Retina (tissue), 1 donor: ENCODE measurements at regions not wholly inside any gene's neighbourhood (a gene's known extent, or its start where the extent isn't known, plus 50 kb on each side); places are given as distances from the start of the nearest gene placed in this dataset.
"Not testable (repeated sequence)": the region's sequence is repeated elsewhere in the genome, so short reads cannot be mapped to it uniquely, and the experiment has no call there.

ENCODE experiments used
- DNase-seq: peaks from one replicate; pipeline ENCODE4 v3.0.0-alpha.2; 2016

DNA sequence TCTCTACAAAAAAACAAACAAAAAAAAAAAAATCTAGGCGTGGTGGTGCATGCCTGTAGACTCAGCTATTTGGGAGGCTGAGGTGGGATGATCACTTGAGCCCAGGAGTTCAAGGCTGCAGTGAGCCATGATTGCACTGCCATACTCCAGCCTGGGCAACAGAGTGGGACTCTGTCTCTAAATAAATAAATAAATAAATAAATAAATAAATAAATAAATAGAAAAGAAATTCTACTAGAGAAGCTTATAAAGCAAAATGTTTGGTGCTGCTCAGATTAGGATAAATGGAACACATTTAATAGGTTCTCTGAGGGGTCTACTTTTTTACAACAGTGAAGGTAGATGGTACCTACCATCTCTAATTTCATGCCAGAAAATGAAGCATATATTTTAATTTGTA is 507.5 kb downstream of the STK39 start:
- not testable (repeated sequence) for DNase-seq

GRCh38 chr2:167733747-167734146 is 513.6 kb downstream of the STK39 start:
- DNase-seq: no peak

DNA sequence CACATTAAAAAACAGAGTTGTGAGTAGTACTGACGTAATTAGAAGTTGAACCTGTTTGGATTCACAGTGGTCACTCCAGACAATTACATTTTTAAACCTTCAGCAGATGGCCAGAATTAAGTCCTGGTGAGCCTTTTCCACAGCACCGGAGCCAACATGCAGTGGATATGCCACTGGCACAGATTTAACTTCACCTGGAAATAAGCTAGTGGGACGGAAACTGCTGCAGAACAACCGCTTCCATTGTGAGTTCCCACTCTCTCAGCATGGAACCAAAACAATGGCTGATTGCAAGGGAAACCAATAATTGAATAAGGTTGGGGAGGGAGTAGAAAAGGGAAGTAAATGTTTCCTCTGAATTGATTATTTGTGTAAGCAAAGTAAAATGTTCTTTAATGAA is 515.1 kb downstream of the STK39 start:
- no peak for DNase-seq

- no peak for DNase-seq
Observed at GRCh38 chr2:167729911-167730310, 517.5 kb downstream of the STK39 start.

- no peak for DNase-seq
Observed at GRCh38 chr2:167726788-167727187, 520.6 kb downstream of the STK39 start.

DNA sequence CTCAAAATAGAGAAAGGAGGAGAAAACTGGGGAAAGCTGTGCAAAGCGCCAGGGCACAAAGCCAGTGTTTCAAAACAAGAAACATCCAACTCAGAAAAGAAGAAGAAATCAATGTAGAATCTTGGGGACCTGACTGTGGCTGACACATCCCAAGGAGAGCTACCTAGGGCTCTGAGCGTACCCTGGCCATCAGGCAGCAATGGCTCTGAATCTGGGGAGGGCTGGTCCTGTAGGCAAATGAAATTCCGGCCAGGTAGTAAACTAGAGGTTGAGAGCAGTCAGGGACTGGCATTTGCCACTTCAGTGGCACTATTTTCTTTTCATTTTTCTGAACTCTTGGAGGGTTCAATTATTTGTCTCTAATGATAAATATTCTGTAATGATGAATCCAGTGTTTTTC is 525.8 kb downstream of the STK39 start:
- DNase-seq: no peak

- no peak for DNase-seq
Observed at GRCh38 chr2:167719410-167719809, 528.0 kb downstream of the STK39 start.

- DNase-seq: no peak
Observed at GRCh38 chr2:167718560-167718959, 528.8 kb downstream of the STK39 start.

- no peak for DNase-seq
Observed at GRCh38 chr2:167715932-167716331, 531.5 kb downstream of the STK39 start.

DNA sequence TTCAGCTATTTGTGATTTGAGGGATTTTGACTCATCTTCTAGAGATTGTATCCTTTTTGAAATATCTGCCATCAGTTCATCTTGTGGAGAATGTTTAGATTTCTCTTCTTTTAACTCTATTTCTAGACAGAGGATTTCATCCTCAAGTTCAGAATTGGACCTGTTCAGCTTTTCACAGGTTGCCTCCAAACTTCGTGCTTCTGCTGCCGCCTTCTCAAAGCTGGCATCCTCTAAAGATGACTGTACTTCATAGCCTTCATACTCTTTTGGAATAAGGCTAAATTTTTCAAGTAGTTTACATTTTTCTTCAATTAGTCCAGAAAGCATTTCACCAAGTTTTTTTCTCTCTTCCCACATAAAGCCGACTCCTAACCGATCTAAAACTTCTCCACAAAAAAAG is 531.9 kb downstream of the STK39 start:
- not testable (repeated sequence) for DNase-seq

DNA sequence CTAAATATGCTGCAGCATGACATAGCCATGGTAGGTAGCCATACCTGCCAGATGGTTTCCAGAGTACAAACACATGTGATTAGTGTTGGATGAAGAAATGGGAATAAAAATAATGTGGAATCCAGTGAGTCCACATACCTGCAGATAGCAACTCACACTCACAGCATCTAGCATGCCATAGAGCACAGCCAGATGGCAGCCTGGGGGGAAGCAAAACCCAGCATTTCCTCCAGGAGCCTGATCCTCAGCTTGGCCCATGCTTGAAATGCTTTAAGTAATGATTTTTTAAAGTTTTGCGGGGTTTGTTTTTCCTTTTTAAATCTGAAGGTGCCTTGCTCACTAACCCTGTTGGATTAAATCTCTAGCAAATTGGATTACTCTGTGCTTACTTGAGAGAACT is 535.1 kb downstream of the STK39 start:
- no peak for DNase-seq

DNA sequence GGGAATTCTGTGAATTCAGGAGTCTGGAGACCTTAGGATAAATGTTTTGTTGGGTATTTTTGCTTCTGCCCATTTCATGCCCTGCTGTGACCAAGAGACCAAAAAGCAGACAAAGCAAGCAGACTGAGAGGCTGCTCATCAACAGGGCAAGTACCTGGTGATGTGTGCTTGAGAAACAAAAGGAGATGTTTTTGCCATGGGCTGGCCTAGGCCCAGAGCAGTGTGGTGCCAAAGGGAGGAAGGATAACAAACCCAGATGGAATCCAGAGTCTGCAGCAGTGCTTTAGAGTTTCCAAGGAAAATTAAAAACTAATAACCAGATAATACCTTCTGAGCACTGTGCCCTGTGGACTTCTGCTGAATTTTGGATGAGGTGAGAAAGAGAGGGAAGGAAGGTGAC is 538.4 kb downstream of the STK39 start:
- no peak for DNase-seq

DNA sequence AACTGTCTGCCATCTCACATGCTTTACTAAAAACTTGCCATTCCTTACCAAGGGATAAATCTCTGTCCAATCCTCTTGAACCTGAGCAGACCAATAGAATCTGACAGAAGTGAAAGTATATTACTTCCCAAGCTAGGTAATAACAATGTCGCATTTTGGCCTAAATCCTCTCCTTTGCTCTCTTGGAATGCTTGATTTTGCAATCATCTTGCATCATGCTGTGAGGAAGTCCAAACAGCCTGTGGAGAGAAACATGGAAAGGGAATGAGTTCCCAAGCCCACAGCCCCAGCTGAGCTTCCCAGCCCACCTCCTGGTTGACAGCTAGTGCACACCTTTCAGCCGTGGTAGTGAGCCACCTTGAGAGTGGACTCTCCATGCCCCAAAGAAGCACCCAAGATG is 540.6 kb downstream of the STK39 start:
- DNase-seq: no peak

DNA sequence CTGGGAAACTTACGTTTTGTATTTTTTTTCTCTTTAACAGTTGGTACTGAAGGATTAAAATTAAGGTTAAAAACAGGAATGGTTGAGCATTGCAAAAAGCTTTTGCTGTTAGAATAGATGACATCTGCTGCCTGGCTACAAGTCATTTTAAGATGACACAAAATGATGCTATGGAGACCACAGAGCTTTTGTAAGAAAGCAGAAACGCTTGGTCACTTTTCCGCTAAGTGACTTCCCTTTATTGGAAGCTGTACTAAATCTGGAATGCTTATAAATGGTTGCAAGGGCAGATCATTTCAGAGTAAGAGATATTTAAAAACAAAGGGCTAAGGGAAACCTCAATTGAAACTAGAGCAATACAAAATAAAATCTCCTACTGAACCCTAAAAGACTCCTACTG is 544.0 kb downstream of the STK39 start:
- DNase-seq: no peak

DNA sequence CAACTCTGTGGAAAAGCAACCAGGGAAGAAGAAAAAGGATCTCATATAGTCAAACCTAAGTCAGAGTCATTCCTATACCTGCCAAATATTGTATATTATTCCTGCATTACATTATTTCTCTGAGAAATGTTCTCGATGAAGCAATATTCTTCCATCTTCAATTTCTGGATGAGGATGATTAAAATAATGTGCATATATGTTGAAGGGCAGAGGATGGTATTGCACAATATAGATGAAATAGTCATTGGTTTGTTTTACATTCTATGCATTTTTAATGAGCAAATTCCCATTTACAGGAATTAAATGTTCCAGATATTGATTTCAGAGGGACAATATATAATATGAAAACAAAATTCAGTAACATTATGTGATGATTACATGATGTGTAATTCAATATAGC is 545.2 kb downstream of the STK39 start:
- no peak for DNase-seq

DNA sequence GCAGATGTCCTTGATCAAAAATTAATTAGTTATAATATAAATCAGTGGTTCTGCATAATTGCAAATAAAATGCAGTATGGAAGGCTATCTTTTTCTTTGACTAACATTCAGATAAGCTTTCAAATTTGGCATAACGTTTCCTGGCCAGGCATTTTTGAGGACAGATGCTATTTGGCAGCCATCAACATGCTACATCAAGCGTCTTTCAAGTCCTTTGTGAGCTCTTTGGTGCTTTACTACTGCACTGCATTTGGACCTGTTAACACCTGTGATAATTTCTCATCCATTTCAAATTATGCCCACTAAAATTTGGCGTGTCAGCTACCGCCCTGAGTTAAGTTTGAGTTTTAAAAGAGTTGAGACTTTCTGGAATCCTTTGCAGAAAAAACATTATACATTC is 545.7 kb downstream of the STK39 start:
- no peak for DNase-seq

GRCh38 chr2:167697948-167698347 is 549.4 kb downstream of the STK39 start:
- no peak for DNase-seq

DNA sequence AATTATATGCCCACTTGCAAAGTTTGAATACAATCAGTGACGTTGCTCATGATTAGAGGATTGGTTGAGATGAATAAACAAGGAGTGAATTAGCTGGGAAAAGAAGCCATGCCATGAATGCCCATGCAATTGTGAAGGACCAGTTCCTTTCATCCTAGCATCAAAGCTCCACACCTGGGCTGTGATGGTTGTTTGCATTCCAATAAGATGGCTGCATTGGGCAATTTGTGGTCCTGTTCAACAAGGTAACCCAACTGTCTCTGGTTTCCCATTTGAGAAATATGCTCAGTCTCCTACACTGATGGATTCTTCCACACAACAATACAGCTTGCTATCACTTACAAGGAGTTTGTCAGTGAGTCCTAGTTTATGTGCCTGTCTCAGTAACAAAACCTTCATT is 550.2 kb downstream of the STK39 start:
- DNase-seq: no peak

GRCh38 chr2:167692936-167693335 is 554.5 kb downstream of the STK39 start:
- DNase-seq: no peak

- no peak for DNase-seq
Observed at GRCh38 chr2:167692191-167692590, 555.2 kb downstream of the STK39 start.

DNA sequence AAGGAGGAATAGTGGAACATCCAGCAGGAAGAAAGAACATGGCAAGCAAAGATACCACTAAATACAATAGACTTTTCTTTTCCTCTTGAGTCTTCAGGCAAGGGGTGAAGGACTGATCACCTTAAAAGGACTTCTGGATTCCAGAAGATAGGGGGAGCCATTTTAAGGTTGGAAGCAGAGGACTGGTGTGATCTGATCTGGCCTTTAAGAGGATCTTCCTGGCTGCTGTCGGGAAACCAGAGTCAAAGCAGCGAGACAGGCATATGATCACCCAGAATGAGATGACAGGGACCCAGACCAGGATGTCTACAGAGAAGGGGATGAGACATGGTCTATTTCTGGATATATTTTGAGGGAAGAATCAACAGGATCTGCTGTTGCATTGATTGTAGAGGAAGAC is 558.0 kb downstream of the STK39 start:
- no peak for DNase-seq

DNA sequence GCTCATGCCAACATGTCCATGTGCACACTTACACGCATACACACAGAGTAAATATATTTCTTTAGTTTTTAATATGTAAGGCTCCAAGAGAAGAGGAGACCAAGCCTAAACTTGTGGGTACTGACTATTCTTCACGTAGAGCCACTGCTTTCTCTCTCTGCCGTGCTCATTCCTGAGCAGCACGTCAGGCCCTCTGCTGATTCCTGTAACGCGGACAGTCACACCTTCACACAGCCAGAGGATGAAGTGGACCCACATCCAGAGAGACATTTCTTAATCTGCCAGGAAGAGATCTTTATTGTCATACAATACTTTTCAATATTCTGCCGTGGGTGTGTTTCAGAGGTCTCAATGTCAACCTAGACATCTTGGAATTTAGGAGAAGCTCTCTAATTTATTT is 560.7 kb downstream of the STK39 start:
- peak; percentile 23 for DNase-seq

GRCh38 chr2:167681234-167682015 is 566.0 kb downstream of the STK39 start:
- DNase-seq: peak; percentile 13

DNA sequence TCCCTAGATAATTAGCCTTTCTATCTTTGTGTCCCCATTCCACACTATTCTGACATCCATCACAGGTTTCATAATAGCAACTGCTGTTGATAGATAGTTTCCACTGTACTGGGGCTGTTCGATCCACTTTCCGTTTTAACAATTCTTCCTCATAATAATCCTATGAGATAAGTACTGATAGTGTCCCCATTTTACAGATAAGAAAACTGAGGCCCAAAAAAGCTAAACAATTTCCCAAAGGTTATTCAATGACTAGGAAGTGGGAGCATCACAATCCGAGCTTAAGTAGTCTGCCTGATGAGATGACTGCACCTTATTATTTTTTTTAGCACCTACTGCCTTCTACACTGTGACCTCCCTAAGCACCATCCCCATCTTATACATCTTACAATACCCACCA is 569.2 kb downstream of the STK39 start:
- DNase-seq: no peak

DNA sequence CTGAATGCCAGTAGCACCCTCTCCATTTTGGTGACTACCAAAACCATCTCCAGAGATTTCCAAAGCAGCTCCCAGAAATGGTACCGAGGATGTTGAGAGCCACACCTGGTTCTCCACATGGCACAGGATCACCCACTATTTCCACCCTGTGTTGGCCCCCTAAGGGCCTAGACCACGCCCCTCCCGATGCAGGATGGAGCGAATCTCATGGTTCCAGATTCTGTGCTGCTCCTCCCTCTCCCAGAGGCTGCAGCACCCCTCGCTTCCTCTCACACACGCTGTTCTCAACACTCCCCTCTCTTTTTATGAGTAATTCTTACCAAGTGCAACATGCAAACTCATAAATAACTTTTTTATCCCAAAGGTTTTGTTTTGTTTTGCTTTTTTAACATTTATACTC is 571.5 kb downstream of the STK39 start:
- DNase-seq: no peak
